CD4-positive, alpha-beta T cell (primary cell): ENCODE measurements at regions not wholly inside any gene's neighbourhood (a gene's known extent, or its start where the extent isn't known, plus 50 kb on each side); places are given as distances from the start of the nearest gene placed in this dataset.

ENCODE experiments used
- ATAC-seq: fragments of 200-7000 bp; cut with Tn5 transposase; one replicate; pipeline ENCODE4 v1.10.0; 2022; ENCODE audit warnings: mild to moderate bottlenecking; ENCODE audit not compliant: poor library complexity
- CTCF ChIA-PET: fragments of 350-600 bp; sonication (Branson Sonifier 250); formaldehyde crosslinking; loops from one replicate; lab custom pipeline; 2021; ENCODE audit warnings: antibody characterized with exemption, inconsistent platforms; lab: Charles Lee
- POLR2A ChIA-PET: fragments of 350-600 bp; sonication (Branson Sonifier 250); formaldehyde crosslinking; loops from one replicate; lab custom pipeline; 2021; ENCODE audit warnings: antibody characterized with exemption, inconsistent platforms; lab: Charles Lee
- DNase-seq, 14 experiments: peaks; one replicate each; pipeline ENCODE4 v3.0.0-alpha.2; 2013 to 2020; ENCODE audit warnings: mixed read lengths in 2 of 14
- H3K27ac ChIP-seq, 2 donors: one replicate each; pipeline versions ENCODE4 v1.5.1 to v1.7.0; 2013; ENCODE audit warnings: low read length in 2 of 2, low read depth in 1 of 2, mild to moderate bottlenecking in 1 of 2
- H3K27me3 ChIP-seq, 2 experiments: 1 replicate in 1 of 2; 2 replicates in 1 of 2; pipeline versions ENCODE4 v1.6.1 to v1.7.0; 2013; ENCODE audit warnings: low read length in 2 of 2, control low read depth in 1 of 2, mild to moderate bottlenecking in 1 of 2, moderate library complexity in 1 of 2; ENCODE audit not compliant: insufficient read depth in 2 of 2, control insufficient read depth in 1 of 2
- H3K36me3 ChIP-seq: one replicate; pipeline ENCODE4 v1.6.1; 2013; ENCODE audit warnings: low read length, control low read depth; ENCODE audit not compliant: insufficient read depth
- H3K4me1 ChIP-seq: one replicate; pipeline ENCODE4 v1.6.1; 2013; ENCODE audit warnings: low read length, control low read depth; ENCODE audit not compliant: insufficient read depth
- H3K4me3 ChIP-seq: one replicate; pipeline ENCODE4 v1.5.1; 2013; ENCODE audit warnings: mild to moderate bottlenecking, low read length, moderate library complexity
- H3K9me3 ChIP-seq, 2 experiments: 1 replicate in 1 of 2; 2 replicates in 1 of 2; pipeline versions ENCODE4 v1.6.1 to v1.7.0; 2013; ENCODE audit warnings: low read length in 2 of 2, mild to moderate bottlenecking in 2 of 2, control low read depth in 1 of 2, moderate library complexity in 1 of 2; ENCODE audit not compliant: control insufficient read depth in 1 of 2, insufficient read depth in 1 of 2
- H3K27ac Mint-ChIP-seq: one replicate; pipeline ENCODE4 v1.8.0; 2020; ENCODE audit warnings: mixed read lengths
- H3K27me3 Mint-ChIP-seq: one replicate; pipeline ENCODE4 v1.8.0; 2021; ENCODE audit warnings: mixed read lengths
- H3K36me3 Mint-ChIP-seq: one replicate; pipeline ENCODE4 v1.8.0; 2021; ENCODE audit warnings: low read depth, mixed read lengths
- H3K4me1 Mint-ChIP-seq: one replicate; pipeline ENCODE4 v1.8.0; 2021; ENCODE audit warnings: low read depth, mixed read lengths
- H3K4me3 Mint-ChIP-seq: one replicate; pipeline ENCODE4 v1.8.0; 2020; ENCODE audit warnings: mild to moderate bottlenecking, mixed read lengths
- H3K9me3 Mint-ChIP-seq: one replicate; pipeline ENCODE4 v1.8.0; 2020; ENCODE audit warnings: mixed read lengths
- intact Hi-C, 2 experiments: fragments of 100-400 bp; cut with DNase I in 1 of 2; cut with micrococcal nuclease in 1 of 2; formaldehyde crosslinking; loops; one replicate each; pipeline versions ENCODE4 v1.15.1 to v1.9.0; 2023 to 2025; cut with DNase I, micrococcal nuclease
- TF ChIP-seq, protein P1 (sequence below): fragments of 200-600 bp; IDR thresholded peaks from one replicate; pipeline ENCODE4 v1.8.0; 2022; ENCODE audit warnings: antibody characterized with exemption, mild to moderate bottlenecking

DNA sequence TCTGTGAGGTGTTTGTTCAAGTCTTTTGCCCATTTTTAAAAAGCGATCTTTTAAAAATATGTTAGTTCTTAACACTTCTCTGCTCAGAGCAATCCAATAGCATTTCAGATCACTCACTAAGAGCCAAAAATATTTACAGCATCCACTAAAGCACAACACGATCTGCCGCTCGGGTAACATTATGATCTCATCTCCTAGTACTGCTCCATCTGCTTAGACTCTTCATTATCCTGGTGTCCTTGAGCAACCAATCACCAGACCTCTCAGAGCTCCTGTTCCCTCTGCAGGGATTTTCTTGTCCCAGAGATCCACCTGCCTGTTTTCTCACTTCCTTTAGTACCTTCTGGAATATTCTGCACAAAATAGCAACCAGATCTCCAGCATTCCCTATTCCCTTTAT, 235.3 kb upstream of the ESRRG start:
- H3K36me3 Mint-ChIP-seq, result no peaks in the 10 kb centered on the region
- Histone ChIP-seq H3K27ac (no peak overlapping the region), H3K4me1 (no peaks in the 10 kb centered on the region), H3K4me3 (no peak overlapping the region), H3K36me3 (no peaks in the 10 kb centered on the region), H3K27me3 (no peaks in the 10 kb centered on the region), H3K9me3 (peaks cover 0 to 3% of the 10 kb centered on the region in 2 experiments)
- H3K27me3 Mint-ChIP-seq, result no peaks in the 10 kb centered on the region
- intact Hi-C loops, result no loop called here
- no peak for DNase-seq
- H3K9me3 Mint-ChIP-seq, result peaks cover 15% of the 10 kb centered on the region
- no peak overlapping the region for H3K4me3 Mint-ChIP-seq
- no peaks in the 10 kb centered on the region for H3K4me1 Mint-ChIP-seq
- TF ChIP-seq, protein P1, sequence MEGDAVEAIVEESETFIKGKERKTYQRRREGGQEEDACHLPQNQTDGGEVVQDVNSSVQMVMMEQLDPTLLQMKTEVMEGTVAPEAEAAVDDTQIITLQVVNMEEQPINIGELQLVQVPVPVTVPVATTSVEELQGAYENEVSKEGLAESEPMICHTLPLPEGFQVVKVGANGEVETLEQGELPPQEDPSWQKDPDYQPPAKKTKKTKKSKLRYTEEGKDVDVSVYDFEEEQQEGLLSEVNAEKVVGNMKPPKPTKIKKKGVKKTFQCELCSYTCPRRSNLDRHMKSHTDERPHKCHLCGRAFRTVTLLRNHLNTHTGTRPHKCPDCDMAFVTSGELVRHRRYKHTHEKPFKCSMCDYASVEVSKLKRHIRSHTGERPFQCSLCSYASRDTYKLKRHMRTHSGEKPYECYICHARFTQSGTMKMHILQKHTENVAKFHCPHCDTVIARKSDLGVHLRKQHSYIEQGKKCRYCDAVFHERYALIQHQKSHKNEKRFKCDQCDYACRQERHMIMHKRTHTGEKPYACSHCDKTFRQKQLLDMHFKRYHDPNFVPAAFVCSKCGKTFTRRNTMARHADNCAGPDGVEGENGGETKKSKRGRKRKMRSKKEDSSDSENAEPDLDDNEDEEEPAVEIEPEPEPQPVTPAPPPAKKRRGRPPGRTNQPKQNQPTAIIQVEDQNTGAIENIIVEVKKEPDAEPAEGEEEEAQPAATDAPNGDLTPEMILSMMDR, result no peak
- ChIA-PET POLR2A (no interaction called here), CTCF (no interaction called here)
- ATAC-seq, result no peak
- no peak overlapping the region for H3K27ac Mint-ChIP-seq

DNA sequence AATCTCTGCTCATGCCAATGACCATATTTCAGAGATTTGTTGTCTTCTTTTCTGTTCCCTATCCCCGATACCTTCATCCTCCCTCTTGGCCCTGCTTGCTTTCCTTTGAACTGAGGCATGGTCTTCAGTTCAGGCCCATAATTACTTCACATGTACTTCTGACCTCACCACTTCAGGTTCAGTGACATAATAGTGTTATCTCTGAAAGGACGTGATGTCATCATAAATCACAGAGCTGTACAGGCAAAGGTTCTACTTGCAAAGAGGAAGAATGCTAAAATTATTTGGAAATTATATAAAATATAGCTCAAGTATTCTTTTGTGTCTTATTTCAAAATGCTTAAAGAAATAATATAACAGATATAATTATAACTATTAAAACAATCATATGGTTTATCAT, 230.3 kb upstream of the ESRRG start:
- CTCF ChIA-PET, result no interaction called here
- H3K27ac ChIP-seq, result no peak overlapping the region
- no peak overlapping the region for H3K4me3 ChIP-seq
- no peaks in the 10 kb centered on the region for H3K27me3 Mint-ChIP-seq
- H3K36me3 ChIP-seq, result no peaks in the 10 kb centered on the region
- no peak for DNase-seq
- no peaks in the 10 kb centered on the region for H3K27me3 ChIP-seq
- TF ChIP-seq, protein P1, result no peak
- no peak for ATAC-seq
- H3K36me3 Mint-ChIP-seq, result no peaks in the 10 kb centered on the region
- H3K9me3 Mint-ChIP-seq, result peaks cover 21% of the 10 kb centered on the region
- no peak overlapping the region for H3K27ac Mint-ChIP-seq
- POLR2A ChIA-PET, result no interaction called here
- no peaks in the 10 kb centered on the region for H3K4me1 ChIP-seq
- no peaks in the 10 kb centered on the region for H3K9me3 ChIP-seq
- intact Hi-C loops, result no loop called here
- H3K4me1 Mint-ChIP-seq, result no peaks in the 10 kb centered on the region
- H3K4me3 Mint-ChIP-seq, result no peak overlapping the region

DNA sequence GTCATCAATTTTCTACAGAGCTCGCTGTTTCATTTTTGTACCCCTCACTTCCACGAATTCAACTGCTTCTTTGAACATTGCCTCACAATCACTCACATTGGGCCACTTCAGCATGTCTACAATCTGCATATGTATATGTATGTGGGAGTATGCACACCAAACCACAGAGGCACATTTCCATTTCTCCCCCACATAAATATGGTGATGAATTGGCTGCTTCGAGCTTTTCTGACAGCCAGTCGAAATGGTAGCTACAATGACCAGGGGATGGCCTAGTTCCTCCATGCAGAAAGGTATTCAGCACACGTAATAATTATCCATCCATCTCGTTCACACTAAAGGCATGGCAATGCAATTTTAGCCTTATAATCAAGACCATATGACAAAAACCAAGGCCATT, 229.6 kb upstream of the ESRRG start:
- POLR2A ChIA-PET, result no interaction called here

More for the DNA sequence above, 229.6 kb upstream of the ESRRG start:
- ATAC-seq, result no peak
- CTCF ChIA-PET, result no interaction called here
- Mint-ChIP-seq H3K9me3 (peaks cover 21% of the 10 kb centered on the region), H3K27ac (no peak overlapping the region), H3K4me1 (no peaks in the 10 kb centered on the region), H3K27me3 (no peaks in the 10 kb centered on the region), H3K36me3 (no peaks in the 10 kb centered on the region), H3K4me3 (no peak overlapping the region)
- Histone ChIP-seq H3K27me3 (no peaks in the 10 kb centered on the region), H3K27ac (no peak overlapping the region), H3K9me3 (no peaks in the 10 kb centered on the region), H3K36me3 (no peaks in the 10 kb centered on the region), H3K4me3 (no peak overlapping the region), H3K4me1 (no peaks in the 10 kb centered on the region)
- TF ChIP-seq, protein P1, result no peak
- intact Hi-C loops, result no loop called here
- no peak for DNase-seq
